ENCODE measurements at regions not wholly inside any gene's neighbourhood (a gene's known extent, or its start where the extent isn't known, plus 50 kb on each side); places are given as distances from the start of the nearest gene placed in this dataset.

GRCh38 chr1:72483846-72484357 is 201.6 kb upstream of the NEGR1 start:
- no peak overlapping the region for H3K27ac ChIP-seq
- TF ChIP-seq ZFX (IDR thresholded peaks at IDR 0.05; ENCODE audit: borderline replicate concordance) (no peak), CTCF (IDR thresholded peaks at IDR 0.05) (no peak)

GRCh38 chr1:72482736-72483413 is 200.5 kb upstream of the NEGR1 start:
- no peak overlapping the region for H3K27ac ChIP-seq
- TF ChIP-seq CTCF (IDR thresholded peaks at IDR 0.05), result no peak
- no peak for TF ChIP-seq ZFX (IDR thresholded peaks at IDR 0.05; ENCODE audit: borderline replicate concordance)

GRCh38 chr1:72481420-72481970 is 199.2 kb upstream of the NEGR1 start:
- no peak overlapping the region for H3K27ac ChIP-seq
- no peak for TF ChIP-seq ZFX (IDR thresholded peaks at IDR 0.05; ENCODE audit: borderline replicate concordance)
- TF ChIP-seq CTCF (IDR thresholded peaks at IDR 0.05), result no peak

- no peak overlapping the region for H3K27ac ChIP-seq
- TF ChIP-seq ZFX (IDR thresholded peaks at IDR 0.05; ENCODE audit: borderline replicate concordance) (no peak), CTCF (IDR thresholded peaks at IDR 0.05) (no peak)
Measured at GRCh38 chr1:72466376-72466775, 184.0 kb upstream of the NEGR1 start.

GRCh38 chr1:72462186-72462905 is 180.0 kb upstream of the NEGR1 start:
- H3K27ac ChIP-seq, result no peak overlapping the region
- TF ChIP-seq CTCF (IDR thresholded peaks at IDR 0.05) (no peak), ZFX (IDR thresholded peaks at IDR 0.05; ENCODE audit: borderline replicate concordance) (no peak)

GRCh38 chr1:72442262-72442661 is 159.9 kb upstream of the NEGR1 start:
- TF ChIP-seq CTCF (IDR thresholded peaks at IDR 0.05) (no peak), ZFX (IDR thresholded peaks at IDR 0.05; ENCODE audit: borderline replicate concordance) (no peak)
- H3K27ac ChIP-seq, result no peak overlapping the region

- TF ChIP-seq CTCF (IDR thresholded peaks at IDR 0.05) (no peak), ZFX (IDR thresholded peaks at IDR 0.05; ENCODE audit: borderline replicate concordance) (no peak)
- no peak overlapping the region for H3K27ac ChIP-seq
Measured at GRCh38 chr1:72439036-72439435, 156.7 kb upstream of the NEGR1 start.

Measured in 22Rv1 (cell line).